D721Med (cell line): ENCODE measurements at regions not wholly inside any gene's neighbourhood (a gene's known extent, or its start where the extent isn't known, plus 50 kb on each side); places are given as distances from the start of the nearest gene placed in this dataset.

Experiments
- DNase-seq: peaks from one replicate; pipeline ENCODE4 v3.0.0; 2011; ENCODE audit warnings: low spot score; ENCODE audit not compliant: insufficient read length
- FAIRE-seq: peaks from 2 replicates; lab custom pipeline; 2011; peaks lifted over from hg19 to GRCh38; lab: Jason Lieb, UNC
- TF ChIP-seq, protein P1 (sequence below): IDR thresholded peaks from 2 replicates; pipeline ENCODE4 v1.5.1; 2012; ENCODE audit warnings: mild to moderate bottlenecking, control low read depth; ENCODE audit not compliant: insufficient read depth; ENCODE audit errors: missing control alignments

DNA sequence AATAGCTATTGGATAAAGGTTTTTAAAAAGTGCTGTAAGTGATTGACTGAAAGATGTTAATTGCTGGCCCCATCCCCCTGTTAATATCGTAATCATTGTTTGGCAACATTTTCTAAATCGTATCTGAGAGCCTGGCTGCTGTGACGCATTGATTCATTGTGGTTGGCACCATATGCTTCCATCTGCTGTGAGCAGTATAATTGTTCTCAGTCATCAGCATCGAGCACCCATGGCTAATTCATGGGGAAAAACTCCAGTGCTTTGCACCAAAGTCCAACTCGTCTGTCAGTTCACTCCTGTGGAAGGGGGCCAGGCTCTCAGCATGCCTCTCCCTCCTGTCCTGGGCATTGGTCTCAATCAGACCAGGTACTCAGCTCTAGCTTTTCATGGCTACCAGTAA lies 205.2 kb downstream of the STK31 start:
- FAIRE-seq (no peak), DNase-seq (no peak)
- TF ChIP-seq, protein P1, sequence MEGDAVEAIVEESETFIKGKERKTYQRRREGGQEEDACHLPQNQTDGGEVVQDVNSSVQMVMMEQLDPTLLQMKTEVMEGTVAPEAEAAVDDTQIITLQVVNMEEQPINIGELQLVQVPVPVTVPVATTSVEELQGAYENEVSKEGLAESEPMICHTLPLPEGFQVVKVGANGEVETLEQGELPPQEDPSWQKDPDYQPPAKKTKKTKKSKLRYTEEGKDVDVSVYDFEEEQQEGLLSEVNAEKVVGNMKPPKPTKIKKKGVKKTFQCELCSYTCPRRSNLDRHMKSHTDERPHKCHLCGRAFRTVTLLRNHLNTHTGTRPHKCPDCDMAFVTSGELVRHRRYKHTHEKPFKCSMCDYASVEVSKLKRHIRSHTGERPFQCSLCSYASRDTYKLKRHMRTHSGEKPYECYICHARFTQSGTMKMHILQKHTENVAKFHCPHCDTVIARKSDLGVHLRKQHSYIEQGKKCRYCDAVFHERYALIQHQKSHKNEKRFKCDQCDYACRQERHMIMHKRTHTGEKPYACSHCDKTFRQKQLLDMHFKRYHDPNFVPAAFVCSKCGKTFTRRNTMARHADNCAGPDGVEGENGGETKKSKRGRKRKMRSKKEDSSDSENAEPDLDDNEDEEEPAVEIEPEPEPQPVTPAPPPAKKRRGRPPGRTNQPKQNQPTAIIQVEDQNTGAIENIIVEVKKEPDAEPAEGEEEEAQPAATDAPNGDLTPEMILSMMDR = no peak

DNA sequence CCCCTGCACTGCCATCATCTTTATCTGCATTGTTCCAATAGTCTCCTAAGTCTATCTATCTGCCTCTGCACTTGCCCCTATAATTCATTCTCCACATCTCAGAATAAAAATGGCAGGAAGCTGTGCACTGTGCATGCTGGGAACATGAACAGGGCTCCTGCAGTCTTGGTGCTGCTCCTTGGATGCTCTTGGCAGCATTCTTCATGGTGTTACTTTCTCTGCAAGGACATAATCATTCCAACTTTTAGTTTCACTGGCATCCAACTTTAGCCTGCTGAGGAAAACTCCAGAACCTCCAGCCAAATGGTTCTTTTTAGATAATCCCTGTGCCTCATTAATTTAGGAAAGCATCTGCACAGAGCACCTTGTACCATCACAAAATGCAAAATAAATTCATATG lies 208.3 kb downstream of the STK31 start:
- no peak for FAIRE-seq
- DNase-seq = no peak
- TF ChIP-seq, protein P1 = no peak

DNA sequence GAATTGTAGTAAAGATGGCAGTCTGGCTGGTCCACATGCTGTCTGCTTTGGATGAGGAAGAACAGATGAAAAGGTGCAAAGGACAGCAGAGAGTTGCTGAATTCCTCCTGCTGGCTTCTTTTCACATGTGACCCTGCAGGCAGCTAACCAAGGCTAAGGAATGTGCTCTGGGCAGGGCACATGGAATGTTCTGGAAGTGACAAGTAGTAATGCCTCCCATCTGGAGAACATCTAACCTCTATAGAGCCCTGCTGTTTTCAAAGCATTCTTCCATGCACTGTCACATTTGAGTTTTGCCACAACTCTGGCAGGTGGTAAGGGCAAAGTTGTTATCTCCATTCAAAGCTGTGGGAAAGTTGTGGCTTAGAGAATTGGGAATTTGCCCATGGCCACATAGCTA lies 208.8 kb downstream of the STK31 start:
- TF ChIP-seq, protein P1 = no peak
- FAIRE-seq = no peak
- no peak for DNase-seq

DNA sequence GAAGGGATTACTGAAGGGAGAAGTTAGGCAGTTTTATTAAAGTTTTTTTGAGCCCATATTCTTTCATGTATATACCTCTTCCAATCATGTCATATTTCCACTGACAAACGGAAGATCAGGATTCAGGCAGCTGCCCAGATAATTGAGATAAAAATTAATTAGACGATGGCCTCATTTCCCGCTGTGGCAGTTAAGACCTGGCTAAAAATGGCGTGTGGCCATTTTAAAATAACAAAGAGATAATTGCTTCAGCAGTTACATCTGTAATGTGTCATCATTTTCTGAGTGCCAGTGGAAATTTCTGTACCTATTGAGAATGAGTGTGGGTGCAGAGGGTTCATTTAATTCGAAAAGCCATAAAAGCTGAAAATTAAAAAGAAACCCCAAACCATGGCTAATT lies 215.1 kb downstream of the STK31 start:
- FAIRE-seq (no peak), DNase-seq (no peak)
- TF ChIP-seq, protein P1 = no peak

DNA sequence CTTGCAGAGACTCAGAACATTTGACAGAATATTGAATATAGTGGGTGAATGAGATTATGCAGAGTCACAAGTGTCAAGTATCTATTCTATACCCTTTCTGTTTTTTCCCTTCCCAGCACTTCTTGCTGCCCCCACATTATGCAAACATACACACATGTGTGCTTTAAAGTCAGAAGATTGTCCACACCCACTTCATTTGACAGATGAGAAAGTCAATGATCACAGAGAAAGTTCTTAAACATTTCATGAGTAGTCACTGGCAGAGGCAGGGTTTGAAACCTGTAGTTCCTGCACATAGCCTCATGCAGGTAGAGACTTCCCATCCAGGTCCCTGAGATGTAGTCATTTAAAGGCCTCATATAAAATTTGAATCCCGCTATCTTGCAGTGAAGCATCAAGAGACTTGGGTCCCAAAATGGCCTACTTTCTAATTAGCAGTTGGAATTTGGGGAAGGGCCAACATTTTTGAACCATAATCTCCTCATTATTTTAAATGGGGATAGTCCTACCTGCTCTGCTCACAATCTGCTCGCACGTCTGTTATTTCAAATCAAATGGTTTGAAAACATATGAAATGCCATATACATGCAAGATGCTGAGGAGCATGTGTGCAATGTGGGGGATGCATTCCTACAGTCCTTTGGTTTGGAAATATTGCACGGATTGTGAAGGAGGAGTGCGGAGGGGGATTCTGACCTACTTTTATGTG lies 217.8 kb downstream of the STK31 start:
- FAIRE-seq (no peak), DNase-seq (no peak)
- TF ChIP-seq, protein P1 = no peak

DNA sequence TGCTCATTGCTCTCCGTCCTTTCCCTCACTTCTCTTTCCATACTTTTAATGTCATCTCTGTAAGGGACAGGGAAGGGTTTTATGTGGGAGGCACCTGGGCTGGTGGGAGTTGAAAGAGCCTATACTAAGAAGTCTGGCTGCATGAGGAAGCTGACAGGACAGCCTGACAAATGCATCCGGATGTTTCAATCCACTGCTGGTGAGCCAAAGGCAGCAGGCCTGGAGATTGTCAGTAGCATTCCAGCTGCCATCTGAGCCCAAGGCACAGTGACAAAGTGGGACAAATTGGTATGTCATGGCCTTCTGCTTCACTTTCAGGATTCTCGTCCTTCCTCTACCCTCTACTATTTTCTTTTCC lies 218.4 kb downstream of the STK31 start:
- TF ChIP-seq, protein P1 = no peak
- FAIRE-seq (no peak), DNase-seq (no peak)

DNA sequence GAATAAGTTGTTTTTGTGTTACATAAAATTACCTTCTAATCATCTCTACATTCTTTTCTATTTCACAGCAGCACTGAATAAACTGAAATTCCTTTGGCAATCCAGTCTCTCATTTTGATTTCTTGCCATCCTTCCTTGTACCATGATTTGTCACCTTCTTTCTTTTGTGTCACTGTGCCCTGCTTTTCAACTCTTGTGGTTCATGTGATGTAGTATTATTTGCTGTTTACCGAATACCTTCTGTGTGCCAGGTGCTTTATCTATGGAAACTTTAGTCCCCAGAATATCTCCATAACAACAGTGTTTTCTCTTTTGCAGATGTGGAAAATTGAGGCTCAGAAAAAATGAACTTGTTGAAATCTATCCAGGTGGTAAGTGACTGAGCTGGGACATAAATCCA lies 220.3 kb downstream of the STK31 start:
- TF ChIP-seq, protein P1 = no peak
- DNase-seq = no peak
- no peak for FAIRE-seq
